GM18951 (cell line): ENCODE measurements at regions not wholly inside any gene's neighbourhood (a gene's known extent, or its start where the extent isn't known, plus 50 kb on each side); places are given as distances from the start of the nearest gene placed in this dataset.

ENCODE experiments used
- POLR2A ChIP-seq: IDR thresholded peaks from 4 replicates; pipeline ENCODE4 v1.6.1; 2011; ENCODE audit warnings: mild to moderate bottlenecking; ENCODE audit not compliant: insufficient read length, insufficient read depth; ENCODE audit errors: extremely low read depth
- in situ Hi-C: fragments of 300-500 bp; cut with MboI; formaldehyde crosslinking; loops from one replicate; pipeline ENCODE4 v1.12.0; 2022; ENCODE audit warnings: low sequenced_read_pairs, mixed read lengths, inconsistent platforms; ENCODE audit not compliant: unreplicated experiment

- in situ Hi-C loops, result no loop called here
- TF ChIP-seq POLR2A, result no peak
Measured at GRCh38 chr13:77386880-77387606, 60.1 kb upstream of the MYCBP2 start.

GRCh38 chr13:77386046-77386445, 59.2 kb upstream of the MYCBP2 start:
- no peak for TF ChIP-seq POLR2A
- in situ Hi-C loops, result no loop called here

- no peak for TF ChIP-seq POLR2A
- in situ Hi-C loops, result no loop called here
Measured at GRCh38 chr13:77384999-77385398, 58.1 kb upstream of the MYCBP2 start.

- no peak for TF ChIP-seq POLR2A
- in situ Hi-C loops, result no loop called here
Measured at GRCh38 chr13:77383097-77383496, 56.2 kb upstream of the MYCBP2 start.

- no peak for TF ChIP-seq POLR2A
- in situ Hi-C loops, result no loop called here
Measured at GRCh38 chr13:77381059-77381458, 54.2 kb upstream of the MYCBP2 start.

- no peak for TF ChIP-seq POLR2A
- in situ Hi-C loops, result no loop called here
Measured at GRCh38 chr13:77379508-77379907, 52.6 kb upstream of the MYCBP2 start.

GRCh38 chr13:77378662-77379061, 51.8 kb upstream of the MYCBP2 start:
- in situ Hi-C loops, result no loop called here
- TF ChIP-seq POLR2A, result no peak

GRCh38 chr13:77377016-77377415, 50.1 kb upstream of the MYCBP2 start:
- no peak for TF ChIP-seq POLR2A
- in situ Hi-C loops, result no loop called here
